GM21360 (cell line): ENCODE measurements at regions not wholly inside any gene's neighbourhood (a gene's known extent, or its start where the extent isn't known, plus 50 kb on each side); places are given as distances from the start of the nearest gene placed in this dataset.

Experiments
- ATAC-seq: cut with Tn5 transposase; IDR thresholded peaks from one replicate; pipeline ENCODE4 v1.9.1; 2021; ENCODE audit warnings: mild to moderate bottlenecking, moderate library complexity; ENCODE audit not compliant: unreplicated experiment

DNA sequence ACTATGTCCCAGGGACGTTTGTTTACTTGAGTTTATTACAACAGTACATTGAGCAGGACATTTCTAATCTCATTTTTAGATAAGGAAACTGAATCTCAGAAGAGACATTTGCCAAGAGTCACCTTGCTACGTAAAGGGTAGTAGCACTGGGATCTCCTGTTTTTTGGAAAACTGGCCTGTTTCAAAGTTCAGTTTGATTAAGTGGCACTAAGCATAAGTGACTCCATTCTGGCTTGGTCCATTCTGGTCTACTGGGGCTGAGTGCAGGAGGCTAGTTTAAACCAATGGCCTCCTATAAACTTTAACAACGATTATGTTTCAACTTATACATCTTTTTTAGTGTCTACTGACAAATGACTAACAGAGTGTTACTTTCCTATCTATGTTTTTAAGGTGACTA lies 382.5 kb downstream of the ANKRD50 start:
- no peak for ATAC-seq

DNA sequence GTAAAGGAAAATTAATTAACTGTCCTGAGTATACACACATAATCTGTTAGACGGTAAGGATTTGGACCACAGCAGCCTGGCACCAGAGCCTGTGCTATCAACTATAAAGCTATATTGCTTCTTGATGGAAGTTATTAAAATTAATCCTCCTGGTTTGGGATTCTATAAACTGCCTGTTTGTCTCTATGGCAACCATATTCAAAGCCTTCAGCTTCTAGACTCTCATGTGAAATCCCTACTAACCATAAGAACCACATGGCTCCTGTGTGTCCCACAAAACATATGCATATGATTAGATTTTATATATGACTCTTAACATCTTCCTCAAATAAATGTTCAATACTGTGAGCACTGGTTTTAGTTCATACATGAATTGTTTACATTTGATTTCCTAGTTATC lies 380.8 kb downstream of the ANKRD50 start:
- no peak for ATAC-seq

DNA sequence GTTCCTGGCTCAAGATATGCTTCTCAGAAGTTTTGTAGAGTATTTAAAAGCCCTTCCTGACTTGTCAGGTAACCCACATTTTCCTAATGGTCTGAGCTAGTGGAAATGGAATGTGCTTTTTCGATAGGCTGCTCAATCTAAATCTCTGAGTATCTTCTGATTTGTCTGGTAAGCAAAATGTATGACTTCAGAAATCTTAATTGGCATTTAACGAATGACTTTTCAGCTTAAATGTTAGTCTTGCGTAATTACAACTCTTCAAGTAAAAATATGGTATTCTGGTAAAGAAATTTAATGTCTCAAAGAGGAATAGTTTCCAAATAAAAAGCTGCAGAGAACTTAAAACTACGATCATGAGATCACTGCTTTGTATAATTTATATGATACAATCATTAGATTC lies 379.1 kb downstream of the ANKRD50 start:
- no peak for ATAC-seq

DNA sequence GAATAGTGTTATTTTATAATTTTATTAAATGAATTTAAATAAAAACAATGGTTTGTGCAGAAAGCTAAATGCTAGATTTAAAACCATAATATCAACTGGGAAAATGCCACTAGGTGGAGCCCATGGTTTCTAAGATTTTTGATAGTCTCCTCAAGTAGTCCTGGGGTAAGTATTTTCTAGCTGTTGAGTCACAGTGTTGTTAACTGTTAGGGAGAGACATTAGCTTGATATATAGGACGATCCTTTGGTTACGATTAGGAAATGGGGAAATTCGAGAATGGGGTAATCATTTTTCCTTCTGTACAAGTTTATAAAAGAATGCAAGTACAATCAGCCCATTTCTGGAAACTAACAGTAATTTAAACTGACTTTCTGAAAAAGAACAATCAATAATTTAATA lies 378.4 kb downstream of the ANKRD50 start:
- ATAC-seq: peak; percentile 59

DNA sequence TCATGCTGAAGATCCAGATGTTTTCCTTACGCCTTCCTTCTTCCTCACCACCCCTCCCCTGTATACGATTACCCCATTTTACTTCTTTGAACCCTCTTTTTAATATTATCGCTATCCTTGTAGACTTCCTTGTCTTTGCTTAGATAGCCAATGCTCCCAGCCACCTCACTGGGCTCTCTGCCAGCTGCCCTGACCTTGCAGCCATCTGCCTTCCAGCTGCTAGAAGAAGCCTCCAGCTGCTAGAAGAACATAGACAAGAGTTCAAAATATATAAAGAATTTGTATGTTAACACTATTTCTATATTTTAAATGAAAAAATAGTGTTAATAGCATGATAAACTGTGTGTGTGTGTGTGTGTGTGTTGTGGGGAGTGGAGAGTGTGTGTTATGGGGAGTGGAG lies 374.7 kb downstream of the ANKRD50 start:
- no peak for ATAC-seq

DNA sequence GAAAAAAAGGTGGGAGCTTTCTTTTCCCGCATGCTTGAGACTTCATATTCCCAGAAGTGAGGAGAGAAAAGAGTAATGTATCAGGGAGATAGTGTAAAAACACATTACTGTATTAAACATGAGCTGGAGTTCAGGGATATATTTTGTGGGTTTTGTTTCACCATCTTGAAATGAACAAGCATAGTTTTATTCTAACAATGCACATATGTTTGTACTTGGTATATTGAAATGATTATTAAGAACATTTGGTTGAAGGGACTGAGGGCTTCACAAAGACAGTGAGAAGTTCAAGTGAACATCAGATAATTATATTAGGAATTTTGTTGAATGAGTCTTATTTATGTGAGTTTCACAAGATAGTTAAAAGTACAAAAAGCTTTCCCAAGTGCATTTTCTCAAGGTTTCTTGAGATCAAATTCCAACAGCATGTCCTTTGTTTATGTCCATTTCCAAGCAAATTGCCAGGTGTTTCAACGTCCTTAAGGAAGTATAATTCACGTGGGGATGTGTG lies 368.8 kb downstream of the ANKRD50 start:
- ATAC-seq: no peak

DNA sequence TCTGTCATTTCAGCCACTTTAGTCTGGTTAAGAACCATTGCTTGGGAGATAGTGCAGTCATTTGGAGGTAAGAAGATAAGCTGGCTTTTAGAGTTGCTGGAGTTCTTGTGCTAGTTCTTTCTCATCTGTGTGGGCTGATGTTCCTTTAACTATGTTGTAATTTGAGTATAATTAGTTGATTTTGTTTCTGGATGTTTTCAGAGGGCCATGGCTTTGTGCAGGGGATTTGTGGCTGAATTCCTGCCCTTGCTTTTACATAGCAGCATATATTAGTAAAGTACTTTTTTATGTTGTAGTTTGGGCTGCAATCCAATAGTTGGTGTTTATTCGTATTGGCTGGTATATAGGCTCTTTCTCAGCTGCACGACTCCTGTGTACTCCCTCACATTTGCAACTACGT lies 339.6 kb downstream of the ANKRD50 start:
- ATAC-seq: no peak

DNA sequence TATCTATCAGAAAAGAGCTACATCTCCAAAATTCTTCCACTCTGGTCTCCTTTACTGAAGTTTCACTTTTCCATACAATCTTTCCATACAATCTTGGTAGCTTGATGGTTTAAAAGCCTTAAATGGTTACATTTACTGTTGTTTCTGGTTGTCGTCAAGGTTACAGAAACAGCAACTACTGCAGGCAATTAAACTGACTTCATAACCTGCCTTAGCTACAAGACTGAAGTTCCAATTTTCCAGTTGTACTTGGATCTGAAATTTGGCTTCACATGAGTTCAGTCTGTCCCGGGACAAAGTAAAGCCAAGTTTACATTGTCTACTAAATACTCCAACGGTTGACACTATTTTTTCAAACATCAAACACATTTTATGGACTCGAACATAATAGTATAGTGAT lies 326.4 kb downstream of the ANKRD50 start:
- ATAC-seq: no peak

DNA sequence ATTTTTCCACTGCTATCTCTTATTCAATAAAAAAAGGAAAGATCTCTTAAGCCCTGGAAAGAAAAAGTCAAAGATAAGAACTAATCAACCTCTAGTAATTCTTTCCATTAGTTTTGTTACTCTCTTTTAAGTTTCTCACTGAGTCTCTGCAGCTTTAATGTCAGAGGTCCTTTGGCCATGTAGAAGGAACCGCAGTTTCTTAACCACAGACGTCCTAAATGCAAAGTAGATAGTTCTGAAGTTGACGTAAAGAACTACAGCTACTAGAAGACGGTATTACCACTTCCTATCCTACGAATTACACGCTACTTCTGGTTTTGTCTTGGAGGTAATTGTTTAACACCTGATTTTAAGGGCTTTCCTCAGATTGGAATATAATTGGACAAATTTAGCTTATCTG lies 325.9 kb downstream of the ANKRD50 start:
- ATAC-seq: no peak

DNA sequence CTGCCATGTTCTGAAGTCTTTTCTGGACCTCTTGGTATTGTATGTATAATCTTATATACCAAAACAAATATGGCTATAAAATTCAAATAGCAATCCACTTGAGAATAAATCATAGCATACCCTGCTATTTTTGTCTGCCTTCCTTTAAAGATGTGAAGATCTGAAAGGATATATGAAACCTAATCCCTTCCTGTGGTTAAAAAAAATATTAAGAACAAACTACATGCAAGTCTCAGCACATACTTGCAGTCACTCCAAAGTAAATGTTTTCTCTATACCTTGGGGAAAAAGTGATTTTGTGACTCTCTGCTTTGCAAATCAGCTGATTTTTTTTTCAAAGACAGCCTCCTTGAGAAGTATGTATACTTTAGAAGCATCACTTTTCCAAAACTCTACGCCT lies 322.9 kb downstream of the ANKRD50 start:
- no peak for ATAC-seq

DNA sequence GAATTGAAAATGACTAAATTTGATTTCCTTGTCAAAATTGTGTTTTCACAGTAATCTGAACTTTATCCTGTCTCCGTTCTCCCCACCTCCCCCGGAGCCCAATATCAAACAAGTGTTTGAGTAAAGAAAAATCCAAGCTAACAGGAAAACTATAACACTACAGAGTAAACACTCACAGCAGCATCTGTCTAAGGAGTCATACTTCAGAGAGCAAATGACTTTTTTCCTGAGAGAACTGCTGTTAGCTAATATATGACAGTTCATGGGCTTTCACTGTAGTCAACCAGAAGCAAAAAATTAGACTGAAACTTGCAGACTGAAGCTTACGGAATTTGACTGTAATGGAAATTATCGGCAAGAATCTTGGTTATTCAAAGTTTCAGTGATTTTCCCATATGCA lies 321.7 kb downstream of the ANKRD50 start:
- ATAC-seq: no peak

DNA sequence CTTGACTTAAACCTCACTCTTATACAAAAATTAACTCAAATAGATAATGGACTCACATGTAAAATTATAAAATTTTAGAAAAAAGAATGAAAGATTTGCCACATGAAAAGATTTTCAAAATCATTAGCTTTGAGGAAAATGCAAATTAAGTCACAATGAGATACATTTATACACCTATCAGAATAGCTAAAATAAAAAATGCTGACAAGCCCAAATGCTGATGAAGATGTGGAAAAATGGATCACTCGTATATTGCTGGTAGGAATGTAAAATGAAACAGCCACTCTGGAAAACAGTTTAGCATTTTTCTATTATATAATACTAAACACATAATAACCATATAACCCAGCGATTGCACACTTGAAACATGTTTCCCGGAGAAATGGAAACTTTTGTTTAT lies 316.2 kb downstream of the ANKRD50 start:
- no peak for ATAC-seq

DNA sequence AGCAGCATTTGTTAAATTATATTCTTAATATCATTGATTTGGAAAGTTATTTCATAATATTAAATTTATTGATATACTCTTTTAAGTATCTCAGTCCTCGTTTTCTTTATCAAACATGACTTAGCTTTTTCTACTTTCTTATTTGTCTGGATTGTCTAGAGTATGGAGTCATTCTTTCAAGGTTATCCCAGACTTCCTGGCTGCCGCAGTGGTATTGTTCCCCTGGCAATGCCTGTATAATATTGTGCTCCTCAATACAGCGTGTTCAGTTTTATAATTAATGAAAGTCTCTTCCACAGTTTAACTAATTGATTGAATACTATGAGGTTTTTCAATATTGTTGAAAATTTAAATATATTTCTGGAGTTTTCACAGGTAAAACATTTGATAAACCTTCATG lies 310.9 kb downstream of the ANKRD50 start:
- ATAC-seq: no peak

DNA sequence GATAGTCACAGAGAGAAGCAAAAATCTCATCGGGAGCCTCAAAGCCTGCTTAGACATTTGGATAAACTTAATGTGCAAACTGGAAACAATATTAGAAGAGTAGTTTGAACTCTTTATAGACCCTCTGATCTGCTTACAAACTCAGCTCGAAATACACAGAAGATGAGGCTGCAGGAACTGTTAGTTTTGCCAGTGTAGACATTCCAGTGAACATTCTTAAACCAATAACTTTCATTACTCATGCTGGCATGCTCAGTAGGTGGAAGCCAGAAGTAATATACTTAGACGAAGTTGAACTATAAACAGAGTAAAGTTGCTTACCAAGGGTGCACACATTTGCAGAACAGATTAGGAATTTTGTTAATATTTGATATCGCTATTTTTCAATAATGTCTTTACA lies 303.5 kb downstream of the ANKRD50 start:
- no peak for ATAC-seq

DNA sequence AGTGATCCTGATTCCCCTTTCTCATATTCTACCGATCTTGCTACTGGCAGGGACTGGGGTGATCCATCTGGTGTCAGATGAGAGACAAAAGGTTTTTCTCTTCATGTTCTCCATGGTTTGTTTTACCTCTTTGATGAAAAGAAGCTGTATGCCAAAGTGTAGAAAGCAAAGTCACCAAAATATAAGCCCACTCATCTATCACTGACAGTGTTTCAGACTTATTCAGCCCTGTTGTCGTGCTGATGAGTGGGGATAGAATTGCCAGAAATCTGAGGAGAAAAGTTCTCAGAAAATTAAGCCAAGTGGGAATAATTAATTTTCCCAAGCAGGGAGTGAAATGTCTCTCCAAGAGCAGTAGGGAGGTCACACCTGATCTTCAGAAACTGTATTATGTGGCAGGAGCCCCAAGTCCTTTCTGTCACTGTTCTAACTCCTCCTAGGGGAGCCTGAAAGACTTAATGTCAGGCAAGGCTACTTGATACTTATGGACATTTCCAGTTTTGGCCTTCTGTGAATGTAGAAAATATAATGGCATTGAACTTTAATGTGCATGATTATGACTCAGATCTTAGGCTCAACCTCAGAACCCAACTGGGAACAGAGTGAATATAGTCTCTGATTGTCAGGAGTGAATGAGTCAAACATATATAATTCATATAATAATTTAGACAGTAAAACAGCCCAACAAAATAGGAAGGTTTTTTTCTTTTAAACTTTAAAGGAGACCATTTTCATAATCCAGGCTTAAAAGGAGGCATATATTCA lies 298.1 kb downstream of the ANKRD50 start:
- ATAC-seq: no peak

DNA sequence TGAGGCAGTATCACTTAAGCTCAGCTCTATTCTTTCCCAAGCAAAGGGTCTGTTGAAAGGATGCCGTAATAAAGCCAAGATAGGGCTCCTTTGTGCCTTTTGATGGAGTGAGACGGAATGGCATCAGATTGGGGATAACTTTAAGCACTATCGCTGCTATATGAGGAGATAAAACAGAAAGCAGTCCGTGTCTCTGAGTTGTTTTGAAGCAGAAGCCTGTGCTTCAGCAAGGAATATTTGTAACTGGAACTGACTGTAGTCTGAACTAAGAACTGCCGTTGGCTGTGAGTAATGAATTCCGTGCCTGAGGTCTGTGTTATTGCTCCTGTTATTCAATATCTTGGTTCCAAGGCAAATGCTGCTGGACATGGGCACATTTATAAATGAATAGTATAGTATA lies 297.4 kb downstream of the ANKRD50 start:
- no peak for ATAC-seq

DNA sequence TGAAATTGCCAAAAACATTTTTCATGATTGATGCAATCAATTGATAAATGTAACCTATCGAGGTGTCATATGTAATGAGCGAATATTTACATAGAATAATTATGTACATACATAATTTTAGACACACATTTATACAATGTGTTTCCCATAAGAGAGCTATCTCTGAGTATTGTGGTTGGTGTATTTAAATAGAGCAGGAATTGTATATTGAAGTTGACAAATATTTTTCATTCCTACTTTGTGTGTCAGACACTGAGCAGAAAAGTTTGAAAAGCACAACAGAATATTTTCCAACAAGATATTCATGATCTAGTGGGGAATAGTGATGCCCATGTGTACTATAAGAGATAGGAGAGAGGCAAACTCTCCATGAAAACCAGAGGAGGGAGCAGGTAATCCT lies 295.2 kb downstream of the ANKRD50 start:
- no peak for ATAC-seq

DNA sequence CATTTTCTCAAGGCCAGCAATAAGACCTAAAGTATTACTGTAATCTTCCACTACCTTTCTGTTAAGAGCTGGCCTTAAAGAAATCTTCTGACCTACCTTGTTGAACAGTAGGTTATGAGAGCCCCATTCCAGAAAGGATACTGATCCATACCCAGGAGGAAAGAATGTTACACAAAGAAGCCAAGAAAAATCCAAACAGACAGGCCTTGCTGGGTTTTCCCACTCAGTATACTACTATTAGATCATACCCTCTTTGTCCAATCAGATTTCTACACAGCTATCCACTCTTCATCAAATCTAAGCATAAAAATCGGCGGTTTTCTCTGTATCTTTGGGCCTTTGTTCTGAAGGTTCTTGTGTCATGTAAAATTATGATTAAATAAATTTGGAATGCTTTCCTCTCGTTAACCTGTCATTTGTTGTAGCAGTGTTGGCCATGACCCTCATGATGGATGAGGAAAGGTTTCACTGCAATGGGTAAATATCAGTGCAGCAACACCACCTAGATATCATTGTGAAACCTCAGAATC lies 292.3 kb downstream of the ANKRD50 start:
- ATAC-seq: no peak

DNA sequence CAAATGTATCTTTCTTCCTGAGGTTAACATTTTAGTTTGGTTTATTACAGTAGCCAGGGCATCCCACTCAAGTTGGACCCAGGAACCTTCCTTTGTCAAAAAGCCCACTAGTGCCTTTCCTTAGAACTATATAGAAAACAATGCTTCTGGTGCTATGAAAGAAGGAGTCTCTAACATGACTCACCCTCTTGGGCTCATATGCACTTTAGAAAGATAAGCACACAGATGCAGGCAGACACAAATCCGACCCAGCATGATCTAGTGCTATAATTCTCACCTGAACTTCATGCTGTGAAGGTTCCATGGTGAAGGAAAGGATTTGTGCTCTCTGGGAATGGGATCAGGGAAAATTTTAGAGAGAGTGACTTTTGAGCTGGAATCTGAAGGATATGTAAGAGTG lies 289.4 kb downstream of the ANKRD50 start:
- ATAC-seq: no peak

DNA sequence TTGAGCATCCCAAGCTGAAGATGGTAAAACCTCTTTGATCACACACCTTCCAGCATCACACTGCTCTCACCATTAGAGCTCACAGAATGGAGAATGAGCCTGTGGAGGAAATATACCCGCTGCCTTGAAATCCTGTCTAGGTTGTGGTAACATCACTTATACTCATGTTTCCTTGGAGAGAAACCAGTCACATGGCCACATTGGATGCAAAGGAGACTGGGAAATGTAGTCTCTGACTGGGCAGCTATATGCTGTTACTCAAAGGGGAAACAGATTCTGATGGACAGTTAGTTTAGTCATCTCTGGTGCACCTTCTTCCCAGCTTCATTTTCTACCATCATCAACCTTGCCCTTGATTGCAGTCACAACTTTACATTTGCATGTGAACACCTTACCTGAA lies 286.3 kb downstream of the ANKRD50 start:
- no peak for ATAC-seq

DNA sequence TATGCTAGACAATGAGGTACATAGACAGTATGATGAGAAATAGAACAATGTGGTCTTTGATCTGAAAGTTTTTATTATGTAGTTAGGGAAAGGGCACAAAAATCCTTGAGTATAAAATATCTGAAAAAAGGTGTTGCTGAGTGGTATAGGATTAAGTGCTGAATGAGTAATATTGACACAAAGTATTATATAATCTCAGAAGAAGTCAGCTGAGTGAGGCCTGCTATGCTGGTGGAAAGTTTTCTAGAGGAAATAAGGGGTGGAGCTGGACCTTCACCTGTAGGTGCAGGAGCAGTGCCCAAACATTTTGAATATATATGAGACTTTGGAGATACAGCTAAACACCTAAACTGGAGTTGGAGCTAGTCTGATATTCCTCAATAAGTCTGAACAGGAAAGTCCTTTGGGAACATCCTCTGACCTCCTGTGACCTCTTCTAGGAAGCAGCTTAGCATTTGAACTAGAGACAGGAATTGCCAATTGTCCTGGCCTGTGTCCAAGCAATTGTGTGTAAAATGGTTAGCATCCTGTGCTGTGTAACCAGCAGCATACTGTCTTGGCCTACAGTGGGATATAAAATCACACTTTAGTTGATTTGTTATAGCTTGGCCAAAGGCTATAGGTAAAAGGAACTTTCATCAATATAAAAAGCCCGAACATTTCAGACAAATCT lies 285.3 kb downstream of the ANKRD50 start:
- ATAC-seq: no peak

DNA sequence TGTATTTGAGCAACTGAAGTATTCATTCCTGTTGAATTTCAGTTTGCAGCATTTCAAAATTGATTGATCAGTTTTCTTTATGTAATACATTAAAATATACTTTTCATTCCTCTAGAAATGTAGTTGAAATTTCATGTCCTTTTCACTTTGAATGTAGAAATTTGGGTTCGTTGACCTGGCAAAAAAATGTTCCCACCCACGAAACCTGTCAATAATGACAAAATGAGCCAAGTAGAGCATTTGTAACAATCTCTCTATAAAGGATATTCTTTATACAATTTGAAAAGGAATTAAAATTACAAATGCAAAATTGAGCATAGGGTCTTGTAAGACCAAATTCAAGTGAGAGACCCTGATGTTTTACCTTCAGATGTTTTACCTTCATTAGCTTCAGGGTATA lies 283.9 kb downstream of the ANKRD50 start:
- ATAC-seq: no peak
